ENCODE measurements at regions not wholly inside any gene's neighbourhood (a gene's known extent, or its start where the extent isn't known, plus 50 kb on each side); places are given as distances from the start of the nearest gene placed in this dataset.

GRCh38 chr2:16496426-16497388 is 168.9 kb downstream of the CYRIA start:
- H3K4me3 ChIP-seq (ENCODE audit: low read depth, low read length): no peak overlapping the region
- TF ChIP-seq, protein P1, sequence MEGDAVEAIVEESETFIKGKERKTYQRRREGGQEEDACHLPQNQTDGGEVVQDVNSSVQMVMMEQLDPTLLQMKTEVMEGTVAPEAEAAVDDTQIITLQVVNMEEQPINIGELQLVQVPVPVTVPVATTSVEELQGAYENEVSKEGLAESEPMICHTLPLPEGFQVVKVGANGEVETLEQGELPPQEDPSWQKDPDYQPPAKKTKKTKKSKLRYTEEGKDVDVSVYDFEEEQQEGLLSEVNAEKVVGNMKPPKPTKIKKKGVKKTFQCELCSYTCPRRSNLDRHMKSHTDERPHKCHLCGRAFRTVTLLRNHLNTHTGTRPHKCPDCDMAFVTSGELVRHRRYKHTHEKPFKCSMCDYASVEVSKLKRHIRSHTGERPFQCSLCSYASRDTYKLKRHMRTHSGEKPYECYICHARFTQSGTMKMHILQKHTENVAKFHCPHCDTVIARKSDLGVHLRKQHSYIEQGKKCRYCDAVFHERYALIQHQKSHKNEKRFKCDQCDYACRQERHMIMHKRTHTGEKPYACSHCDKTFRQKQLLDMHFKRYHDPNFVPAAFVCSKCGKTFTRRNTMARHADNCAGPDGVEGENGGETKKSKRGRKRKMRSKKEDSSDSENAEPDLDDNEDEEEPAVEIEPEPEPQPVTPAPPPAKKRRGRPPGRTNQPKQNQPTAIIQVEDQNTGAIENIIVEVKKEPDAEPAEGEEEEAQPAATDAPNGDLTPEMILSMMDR (IDR thresholded peaks at IDR 0.05; ENCODE audit: low read depth, low read length, missing control alignments): no peak
- no peak for DNase-seq (ENCODE audit: low read depth)

GRCh38 chr2:16495509-16496208 is 170.0 kb downstream of the CYRIA start:
- H3K4me3 ChIP-seq (ENCODE audit: low read depth, low read length): no peak overlapping the region
- TF ChIP-seq, protein P1 (IDR thresholded peaks at IDR 0.05; ENCODE audit: low read depth, low read length, missing control alignments): no peak
- no peak for DNase-seq (ENCODE audit: low read depth)

GRCh38 chr2:16494836-16495508 is 170.7 kb downstream of the CYRIA start:
- TF ChIP-seq, protein P1 (IDR thresholded peaks at IDR 0.05; ENCODE audit: low read depth, low read length, missing control alignments): no peak
- no peak for DNase-seq (ENCODE audit: low read depth)
- no peak overlapping the region for H3K4me3 ChIP-seq (ENCODE audit: low read depth, low read length)

DNA sequence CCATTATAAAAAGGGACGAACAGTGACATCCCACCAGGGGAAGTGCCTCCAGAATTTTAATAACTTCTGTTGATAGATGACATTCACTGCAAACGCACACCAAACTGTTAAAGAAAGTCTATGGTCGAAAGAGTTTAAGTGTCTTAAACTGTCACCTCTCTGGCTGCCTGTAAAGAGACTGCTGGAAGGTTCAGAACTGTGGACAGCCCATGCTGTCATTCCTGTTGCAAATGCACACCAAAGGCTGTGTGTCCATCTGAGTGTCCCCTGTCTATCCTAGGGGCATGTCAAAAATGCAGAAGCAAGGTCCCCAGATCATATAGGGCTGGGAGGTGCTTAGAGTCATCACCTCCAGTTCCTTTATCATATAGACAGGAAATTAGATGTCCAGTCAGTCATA is 171.8 kb downstream of the CYRIA start:
- TF ChIP-seq, protein P1 (IDR thresholded peaks at IDR 0.05; ENCODE audit: low read depth, low read length, missing control alignments): no peak
- DNase-seq (ENCODE audit: low read depth): no peak
- no peak overlapping the region for H3K4me3 ChIP-seq (ENCODE audit: low read depth, low read length)

- TF ChIP-seq, protein P1 (IDR thresholded peaks at IDR 0.05; ENCODE audit: low read depth, low read length, missing control alignments): no peak
- DNase-seq (ENCODE audit: low read depth): no peak
- no peak overlapping the region for H3K4me3 ChIP-seq (ENCODE audit: low read depth, low read length)
Observed at GRCh38 chr2:16487686-16488085, 177.9 kb downstream of the CYRIA start.

DNA sequence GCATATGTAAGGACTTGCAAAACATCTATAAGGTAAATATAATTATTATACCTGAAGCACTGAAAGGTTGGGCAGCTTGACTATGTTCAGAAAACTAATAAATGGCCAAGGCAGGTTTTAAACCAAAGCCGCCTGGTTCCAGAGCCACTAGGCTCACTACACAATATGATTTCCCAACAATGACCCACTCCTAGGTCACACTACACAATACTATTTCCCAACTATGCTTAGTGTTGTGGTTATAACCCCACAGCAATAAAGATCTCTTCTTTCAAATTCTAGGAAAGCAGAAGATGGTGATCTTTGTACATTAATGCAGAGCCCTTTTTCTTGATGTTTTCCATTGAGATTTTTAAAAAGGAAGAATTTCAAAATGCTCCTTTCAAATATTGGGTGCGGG is 180.4 kb downstream of the CYRIA start:
- TF ChIP-seq, protein P1 (IDR thresholded peaks at IDR 0.05; ENCODE audit: low read depth, low read length, missing control alignments): no peak

More for the DNA sequence above, 180.4 kb downstream of the CYRIA start:
- no peak for DNase-seq (ENCODE audit: low read depth)
- H3K4me3 ChIP-seq (ENCODE audit: low read depth, low read length): no peak overlapping the region

Data from GM12864 (cell line).